GM19463 (cell line): ENCODE measurements at regions not wholly inside any gene's neighbourhood (a gene's known extent, or its start where the extent isn't known, plus 50 kb on each side); places are given as distances from the start of the nearest gene placed in this dataset.

ENCODE experiments used
- ATAC-seq: cut with Tn5 transposase; IDR thresholded peaks from one replicate; pipeline ENCODE4 v1.9.1; 2021; ENCODE audit warnings: mild to moderate bottlenecking, moderate library complexity; ENCODE audit not compliant: unreplicated experiment

DNA sequence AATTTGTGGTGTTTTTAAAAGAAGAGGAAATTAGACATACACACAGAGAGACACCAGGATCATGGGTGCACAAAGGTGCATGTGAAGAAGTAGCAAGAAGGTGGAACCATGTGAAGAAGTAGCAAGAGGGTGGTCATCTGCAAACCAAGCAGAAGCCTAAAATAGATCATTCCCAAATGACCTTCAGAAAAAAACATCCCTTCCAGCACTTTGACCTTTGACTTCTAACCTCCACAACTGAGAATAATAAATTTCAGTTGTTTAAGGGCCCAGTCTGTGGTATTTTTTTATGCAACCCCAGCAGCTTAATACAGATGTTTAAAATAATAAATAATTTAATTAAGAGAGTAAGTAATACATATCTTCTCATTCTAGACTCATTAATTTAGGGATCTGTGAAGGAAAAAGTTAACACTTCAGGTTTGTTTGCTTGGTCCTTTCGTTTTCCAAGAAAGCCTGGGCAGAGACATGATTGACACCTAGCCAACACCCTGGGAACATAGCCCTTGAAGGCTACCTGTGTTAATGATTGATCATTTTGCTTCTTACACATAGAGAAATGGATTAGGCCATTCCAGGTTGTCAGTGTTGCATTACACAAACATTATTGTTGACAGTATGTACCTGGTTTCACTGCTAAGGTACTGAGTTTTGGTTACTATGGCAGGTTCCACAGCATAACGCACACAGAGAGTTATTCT lies 1331.2 kb upstream of the GBE1 start:
- no peak for ATAC-seq

DNA sequence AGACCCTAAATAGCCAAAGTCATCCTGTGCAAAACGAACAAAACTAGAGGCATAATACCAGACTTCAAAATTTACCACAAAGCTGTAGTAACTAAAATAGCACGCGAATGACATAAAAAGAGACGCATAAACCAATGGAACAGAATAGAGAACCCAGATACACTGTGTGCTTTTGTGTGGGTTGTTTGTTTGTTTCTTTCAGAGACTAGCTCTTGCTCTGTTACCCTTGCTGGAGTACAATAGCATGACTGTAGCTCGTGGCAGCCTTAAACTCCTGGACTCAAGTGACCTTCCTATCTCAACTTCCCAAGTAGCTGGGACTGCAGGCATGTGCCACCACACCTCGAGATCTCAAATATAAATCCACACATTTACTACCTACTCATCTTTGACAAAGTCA lies 1314.6 kb upstream of the GBE1 start:
- ATAC-seq = no peak

DNA sequence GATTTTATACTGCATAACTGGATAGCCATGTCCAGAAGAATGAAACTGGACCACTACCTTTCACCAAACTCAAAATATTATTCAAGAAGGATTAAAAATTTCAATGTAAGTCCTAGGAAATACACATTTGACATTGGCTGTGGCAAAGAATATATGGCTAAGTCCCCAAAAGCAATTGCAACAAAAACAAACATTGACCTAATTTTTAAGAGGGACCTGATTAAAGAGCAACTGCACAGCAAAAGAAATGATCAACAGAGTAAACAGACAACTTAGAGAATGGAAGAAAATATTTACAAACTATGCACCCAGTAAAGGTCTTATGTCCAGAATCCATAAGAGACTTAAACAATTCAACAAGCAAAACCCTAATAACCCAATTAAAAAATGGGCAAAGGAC lies 1313.0 kb upstream of the GBE1 start:
- no peak for ATAC-seq

DNA sequence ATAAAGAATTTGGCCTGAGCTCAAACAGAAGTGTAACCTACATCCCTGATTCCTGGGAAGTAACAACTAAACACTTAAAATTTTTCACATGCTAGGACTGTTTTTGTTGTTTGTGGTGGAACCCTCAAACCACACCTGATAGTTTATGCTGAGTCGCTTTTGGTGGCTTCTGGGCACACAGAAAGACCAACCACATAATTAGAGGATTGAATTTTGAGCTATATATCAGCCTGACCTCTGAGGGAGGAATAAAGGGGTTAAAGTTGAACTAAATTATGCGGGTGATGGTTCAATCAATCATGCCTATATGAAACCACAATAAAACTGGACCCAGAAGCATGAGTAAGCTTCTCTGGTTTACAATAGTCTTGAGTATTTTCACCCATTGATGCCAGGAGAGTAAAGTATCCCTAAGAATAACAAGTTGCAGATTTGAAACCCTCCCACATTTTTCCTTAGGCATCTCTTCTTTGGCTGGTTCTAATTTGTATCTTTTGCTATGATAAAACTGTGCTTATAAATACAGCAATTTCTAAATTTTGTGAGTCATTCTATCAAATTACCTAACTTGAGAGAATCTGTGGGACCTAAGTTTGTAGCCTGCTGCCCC lies 1304.5 kb upstream of the GBE1 start:
- no peak for ATAC-seq

DNA sequence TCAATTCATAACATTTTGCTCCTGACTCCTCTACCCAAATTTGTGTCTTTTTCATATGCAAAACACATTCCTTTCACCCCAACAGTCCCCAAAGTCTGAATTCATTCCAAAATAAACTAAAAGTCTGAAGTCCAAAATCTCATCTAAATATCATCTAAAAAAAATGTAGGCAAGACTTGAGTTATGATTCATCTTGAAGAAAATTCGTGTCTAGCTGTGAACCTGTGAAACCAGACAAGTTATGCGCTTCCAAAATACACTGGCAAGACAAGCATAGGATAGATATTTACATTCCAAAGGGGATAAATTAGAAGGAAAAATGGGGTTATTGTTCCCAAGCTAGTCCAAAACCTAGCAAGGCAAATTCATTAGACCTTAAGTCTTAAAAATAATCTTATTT lies 1302.0 kb upstream of the GBE1 start:
- no peak for ATAC-seq

DNA sequence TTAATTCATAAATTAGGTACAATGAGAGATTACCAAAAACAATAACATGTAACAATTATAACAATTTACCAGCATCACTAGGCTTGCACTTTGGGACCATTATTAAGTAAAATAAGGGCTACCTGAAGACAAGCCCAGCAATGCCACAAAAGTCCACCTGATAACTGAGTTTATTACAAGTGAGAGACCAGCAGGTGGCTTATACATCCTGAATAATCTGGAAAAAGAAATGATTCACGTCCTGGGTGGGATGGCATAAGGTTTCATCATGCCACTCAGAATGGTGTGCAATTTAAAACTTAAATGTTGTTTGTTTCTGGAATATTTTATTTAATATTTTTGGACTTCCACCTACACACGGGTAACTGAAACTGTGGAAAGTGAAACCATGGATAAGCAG lies 1287.1 kb upstream of the GBE1 start:
- no peak for ATAC-seq

DNA sequence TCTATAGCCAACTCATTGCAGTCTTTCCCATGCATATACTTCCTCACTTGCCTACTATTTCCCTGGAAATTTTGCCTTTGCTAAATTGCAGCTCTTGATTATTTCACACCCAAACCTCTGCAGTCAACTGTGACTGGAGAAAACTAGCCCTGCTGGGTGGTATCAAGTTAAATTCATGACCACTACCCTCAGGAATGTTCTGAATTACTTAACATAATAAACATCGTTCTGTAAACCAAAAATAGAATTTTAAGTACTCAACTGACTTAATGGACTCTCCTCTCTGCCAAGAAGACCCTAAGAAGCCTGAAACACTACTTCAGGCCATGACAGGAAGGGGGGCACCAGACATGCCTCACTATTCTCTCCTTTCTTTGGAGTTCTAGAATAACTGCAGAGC lies 1278.0 kb upstream of the GBE1 start:
- no peak for ATAC-seq

DNA sequence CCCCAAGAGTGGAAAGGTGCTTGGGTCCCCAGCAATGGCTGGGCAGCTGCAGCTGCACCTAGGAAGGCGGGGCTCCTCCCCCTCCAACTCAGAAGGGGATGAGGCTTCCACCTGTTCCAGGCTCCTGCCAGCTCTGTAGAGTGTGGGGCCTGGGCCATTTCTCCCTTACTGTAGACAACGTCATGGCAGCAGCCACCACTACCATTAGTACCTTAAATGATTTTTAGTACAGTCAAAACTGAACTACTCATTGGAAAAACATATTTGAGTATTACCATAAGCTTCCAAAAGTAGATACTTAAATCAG lies 1274.2 kb upstream of the GBE1 start:
- no peak for ATAC-seq

DNA sequence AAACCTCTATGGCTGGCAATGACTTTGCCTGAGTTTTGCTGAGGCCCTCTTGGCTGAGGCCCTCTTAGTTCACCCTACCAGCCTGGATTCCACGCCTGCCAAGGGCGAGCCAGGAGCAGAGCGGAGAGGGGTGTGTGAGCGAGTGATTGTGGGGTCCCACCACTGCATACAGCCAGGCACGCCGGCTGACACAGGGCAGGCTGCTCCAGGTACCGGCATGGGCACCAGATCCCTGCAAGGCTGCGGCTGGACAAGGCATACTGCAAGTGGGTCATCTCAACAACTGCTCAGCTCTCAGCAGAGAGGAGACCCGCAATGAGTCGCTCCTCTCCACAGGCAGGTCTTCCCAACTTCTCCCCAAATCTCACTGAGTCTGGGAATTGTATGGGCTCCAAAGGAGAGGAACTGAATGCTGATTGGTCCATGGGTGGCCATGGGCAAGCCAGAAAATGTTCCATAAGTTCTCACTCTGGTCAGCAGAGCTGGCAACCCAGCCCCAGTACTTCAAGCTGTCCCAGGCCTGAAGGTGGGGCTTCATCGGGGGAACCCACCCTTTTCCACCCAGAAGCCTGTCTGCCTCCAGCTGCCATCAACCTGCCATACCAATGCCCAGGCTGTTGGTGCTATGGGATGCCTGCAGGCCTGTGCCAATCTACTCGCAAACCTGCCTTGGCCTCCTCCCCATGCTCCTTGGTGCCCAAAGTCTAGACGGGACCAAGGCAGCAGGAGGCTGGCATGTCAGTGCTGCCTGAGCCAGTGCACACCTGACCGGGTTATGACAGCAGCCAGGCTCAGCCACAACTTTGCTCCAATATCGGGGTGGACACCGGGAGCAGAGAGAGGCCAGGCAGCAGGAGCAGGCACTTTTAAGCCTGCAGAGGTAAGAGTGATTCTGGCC lies 1273.6 kb upstream of the GBE1 start:
- no peak for ATAC-seq

DNA sequence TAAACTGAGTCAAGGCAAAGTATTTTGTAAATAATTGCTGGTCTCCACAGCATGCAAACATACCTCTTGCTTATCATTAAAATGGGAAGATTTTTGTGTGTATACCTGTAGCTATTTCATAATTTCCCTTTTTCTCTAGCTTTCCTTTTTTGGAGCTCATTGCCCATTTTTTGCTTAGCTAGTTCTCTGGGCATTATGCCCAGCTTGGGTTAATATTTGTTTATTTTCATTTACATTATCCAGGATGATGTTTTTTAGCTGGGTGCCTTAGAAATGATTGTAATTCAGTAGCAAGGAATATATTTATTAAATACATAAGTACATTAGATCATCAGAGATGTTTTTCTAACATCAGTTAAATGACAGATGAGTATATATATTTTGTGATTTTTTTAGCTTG lies 1271.7 kb upstream of the GBE1 start:
- ATAC-seq = no peak

DNA sequence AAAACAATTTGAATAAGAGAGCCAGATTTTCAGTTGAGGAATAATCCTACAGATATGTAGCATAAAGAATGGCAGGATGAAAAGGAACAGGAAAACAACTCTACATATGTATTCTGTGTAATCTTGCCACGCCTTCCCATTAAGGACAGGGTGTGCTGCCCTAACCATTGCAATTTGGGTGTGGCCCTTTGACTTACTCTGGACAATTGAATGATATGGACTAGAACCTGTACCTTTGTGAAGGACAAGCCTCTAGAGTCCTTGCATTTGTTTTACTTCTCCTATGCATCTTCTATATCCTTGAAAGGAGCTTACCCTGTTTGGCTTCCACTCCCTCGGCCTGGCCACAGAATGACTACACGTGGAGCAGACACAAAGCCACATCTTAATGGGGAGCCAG lies 1261.6 kb upstream of the GBE1 start:
- ATAC-seq = no peak

DNA sequence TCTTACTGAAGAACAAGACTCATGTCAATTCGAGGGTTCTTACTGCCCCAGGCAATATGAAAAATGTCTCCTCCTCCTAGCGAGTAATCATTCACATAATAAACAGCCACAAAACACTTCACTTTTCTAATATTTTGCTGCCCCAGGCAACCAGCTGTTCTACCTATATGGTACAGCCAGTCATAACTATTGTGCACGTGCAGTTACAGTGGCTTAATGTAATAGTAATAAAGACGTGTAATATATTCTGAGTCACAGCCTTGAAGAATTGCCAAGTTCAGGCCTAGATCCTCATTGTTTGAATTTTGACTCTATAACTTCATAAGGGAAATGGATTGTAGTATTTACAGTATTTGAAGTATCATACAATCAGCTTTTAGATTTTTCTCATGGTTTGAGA lies 1250.0 kb upstream of the GBE1 start:
- no peak for ATAC-seq

DNA sequence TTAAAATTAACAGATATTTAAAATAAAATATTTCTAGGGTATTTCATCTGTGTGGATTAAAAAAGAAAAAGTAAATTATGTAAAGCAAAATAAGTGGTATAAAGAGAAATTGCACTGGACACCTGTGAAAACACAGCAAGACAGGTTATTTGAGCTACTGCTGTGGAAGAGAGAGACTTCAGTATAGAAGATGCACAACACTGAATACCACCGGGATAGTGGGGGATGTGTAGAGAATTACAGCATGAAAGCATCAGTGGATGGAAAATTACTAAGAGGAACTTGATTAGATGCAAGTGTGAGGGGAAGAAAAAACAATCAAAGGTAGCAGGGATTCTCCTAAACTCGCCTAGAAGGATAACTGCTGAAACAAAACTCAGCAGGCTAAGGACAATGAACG lies 1242.5 kb upstream of the GBE1 start:
- no peak for ATAC-seq

DNA sequence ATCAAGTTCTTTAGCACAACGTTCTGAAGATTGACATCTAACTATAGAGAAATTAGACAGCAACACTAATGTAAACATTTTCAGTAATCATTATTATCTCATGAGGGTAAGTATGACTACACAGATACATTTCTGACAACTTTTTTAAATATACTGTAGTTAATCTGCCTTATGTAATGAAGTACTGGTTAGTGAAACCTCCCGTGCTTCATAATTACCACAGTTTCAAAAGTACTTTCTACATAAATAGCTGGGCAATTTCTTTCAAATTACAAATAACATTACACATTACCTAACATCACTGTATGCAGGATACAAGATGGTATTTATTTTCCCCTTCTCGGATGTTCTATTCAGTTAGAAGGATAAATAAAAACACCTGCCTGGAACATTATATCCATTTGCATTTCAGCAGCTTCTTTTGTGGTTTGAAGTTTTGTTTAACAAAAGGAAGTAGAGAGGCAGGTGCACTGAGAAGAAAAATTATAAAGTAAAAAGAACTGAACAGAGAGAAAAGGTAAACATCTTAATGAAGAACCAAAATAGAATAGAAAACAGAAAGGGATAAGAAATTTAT lies 1241.5 kb upstream of the GBE1 start:
- no peak for ATAC-seq

DNA sequence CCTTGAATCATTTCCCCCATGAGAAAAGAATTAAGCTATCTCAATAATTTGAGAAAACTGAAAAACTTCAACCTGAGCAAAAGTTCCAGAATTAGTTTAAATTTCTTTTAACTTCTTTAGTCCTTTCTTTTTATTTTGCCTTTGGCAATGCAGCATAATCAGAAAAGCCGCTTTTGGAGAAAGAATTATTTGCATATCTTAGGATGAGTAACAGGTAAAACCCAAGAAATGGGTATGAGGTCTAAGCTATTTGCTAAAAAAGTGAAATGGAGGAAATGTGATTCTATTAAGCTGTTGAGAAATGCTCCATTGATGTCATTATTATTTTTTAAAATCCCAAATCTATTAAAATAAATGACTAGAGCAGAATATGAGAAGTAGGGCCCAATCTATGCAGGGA lies 1238.3 kb upstream of the GBE1 start:
- ATAC-seq = no peak

DNA sequence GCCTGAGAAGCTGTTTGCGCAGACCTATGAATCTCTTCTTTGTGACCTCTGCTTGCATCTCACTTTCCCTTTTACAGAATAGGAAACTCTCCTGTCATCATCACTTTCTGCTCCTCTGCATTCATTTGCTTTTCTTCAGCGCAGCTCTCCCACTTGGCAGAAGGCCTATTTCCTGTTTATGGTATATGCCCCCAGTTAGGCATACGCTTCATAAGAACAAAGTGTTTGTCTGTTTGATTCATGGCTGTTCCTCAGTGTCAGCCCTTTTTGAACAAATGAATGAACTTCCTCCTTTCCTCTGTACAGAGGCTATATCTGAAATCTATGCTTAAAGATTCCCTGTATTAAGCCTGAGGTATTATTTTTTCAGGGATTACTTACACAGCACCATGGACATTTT lies 1216.9 kb upstream of the GBE1 start:
- ATAC-seq = no peak

DNA sequence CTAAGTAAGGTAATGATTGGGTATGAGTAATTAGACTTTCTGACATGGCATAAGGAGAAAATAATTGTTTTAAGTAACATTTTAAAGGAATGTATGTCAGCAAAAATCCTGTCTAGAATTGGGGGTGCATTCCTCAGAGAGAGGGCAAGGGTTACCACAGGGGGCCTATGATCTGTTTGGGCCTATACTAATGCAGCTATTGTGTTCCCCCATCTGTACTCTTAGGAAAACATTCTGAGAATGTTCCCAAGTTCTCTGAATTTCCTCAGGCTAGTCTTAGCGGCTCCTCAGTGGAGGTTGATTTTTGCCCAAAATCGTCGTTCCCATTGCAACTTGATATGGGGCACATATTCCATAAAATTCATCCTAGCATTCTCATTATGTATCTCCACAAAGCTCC lies 1216.4 kb upstream of the GBE1 start:
- no peak for ATAC-seq

DNA sequence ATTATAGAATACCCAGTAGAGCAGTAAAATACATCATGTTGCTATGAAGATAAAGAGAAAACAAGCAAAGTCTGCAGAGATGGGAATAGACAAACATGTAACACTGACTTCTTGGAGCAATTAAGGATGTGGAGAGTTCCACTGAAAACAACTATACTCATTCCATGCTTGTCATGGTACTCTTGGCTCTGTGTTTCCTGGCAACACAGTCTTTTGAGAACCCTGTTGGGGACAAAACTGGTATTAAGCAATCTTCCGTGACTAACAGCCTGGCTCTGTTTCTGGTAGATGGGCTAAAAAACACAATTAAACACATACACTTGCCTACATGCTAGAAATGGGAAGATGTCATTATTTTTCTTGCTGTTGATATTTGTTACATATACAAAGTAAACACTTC lies 1212.3 kb upstream of the GBE1 start:
- no peak for ATAC-seq

DNA sequence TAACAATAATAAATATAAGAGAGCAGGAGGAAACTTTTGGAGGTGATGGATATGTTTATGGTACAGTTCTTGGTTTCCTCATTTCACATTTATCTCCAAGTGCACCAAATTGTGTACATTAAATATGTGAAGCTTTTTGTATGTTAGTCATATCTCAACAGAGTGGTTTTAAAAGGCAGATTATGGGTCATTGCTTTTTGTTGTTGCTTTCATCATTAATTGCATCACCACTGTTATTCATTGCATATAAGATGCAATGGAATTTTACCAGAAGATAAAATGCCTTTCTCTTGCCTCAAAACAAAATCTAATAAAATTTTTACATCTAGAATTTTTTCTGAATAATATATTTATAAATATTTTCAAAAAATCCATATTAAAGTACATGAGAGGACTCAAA lies 1198.9 kb upstream of the GBE1 start:
- no peak for ATAC-seq

DNA sequence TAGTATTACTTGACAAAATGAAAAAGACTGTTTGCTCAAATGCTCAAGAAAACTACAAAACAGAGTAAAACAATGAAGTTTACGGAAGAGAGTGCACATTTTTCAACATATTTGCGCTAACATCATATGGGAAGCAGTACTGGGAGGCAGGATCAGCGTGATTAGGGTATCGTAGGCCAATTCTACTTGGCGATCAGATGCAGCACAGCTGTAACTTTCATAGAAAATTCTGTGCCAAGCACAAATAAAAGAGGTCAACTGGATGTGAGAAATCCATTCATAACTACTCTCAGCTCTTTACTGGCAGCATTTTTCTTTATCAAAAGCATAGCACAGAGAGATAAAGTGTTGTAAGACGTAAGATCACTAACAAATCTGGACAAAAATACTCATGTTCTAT lies 1196.3 kb upstream of the GBE1 start:
- no peak for ATAC-seq

DNA sequence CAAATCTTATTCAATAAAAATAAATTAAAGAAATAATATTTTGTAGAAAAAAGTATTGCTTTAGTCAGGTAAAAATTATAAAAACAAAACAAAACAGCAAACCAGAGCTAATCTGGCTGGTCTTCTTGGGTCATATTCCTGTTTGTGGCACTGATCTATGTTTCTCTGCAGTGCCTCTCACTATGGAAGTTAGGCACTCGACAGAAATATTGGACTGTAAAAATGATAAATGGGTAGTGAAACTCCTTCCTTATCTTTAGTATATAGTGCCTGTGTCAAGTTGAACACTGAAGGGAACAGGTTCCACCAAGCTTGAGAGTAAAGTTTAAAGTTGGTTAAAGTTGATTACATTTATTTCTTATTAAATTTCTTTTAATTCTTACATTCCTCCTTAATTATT lies 1195.6 kb upstream of the GBE1 start:
- ATAC-seq = no peak

DNA sequence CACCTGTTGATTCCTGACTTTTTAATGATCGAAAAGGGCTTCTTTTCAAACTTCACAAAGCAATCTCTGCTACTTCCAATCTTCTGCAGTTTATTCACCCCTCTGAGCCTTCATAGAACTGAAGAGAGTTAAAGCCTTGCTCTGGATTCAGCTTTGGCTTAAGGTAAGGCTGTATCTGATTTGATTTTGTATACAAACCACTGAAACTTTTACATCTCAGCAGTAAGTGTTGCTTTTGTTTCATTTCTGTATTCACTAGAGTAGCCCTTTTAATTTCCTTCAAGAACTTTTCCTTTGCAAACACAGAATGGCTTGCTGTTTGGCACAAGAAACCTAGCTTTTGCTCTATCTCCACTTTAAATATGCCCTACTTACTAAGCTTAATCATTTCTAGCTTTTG lies 1193.0 kb upstream of the GBE1 start:
- ATAC-seq = no peak
